GM12875 (cell line): ENCODE measurements at regions not wholly inside any gene's neighbourhood (a gene's known extent, or its start where the extent isn't known, plus 50 kb on each side); places are given as distances from the start of the nearest gene placed in this dataset.

Source experiments
- H3K4me3 ChIP-seq: one replicate; pipeline ENCODE4 v1.5.1; 2011; ENCODE audit warnings: low read depth, low read length, control low read depth
- TF ChIP-seq, protein P1 (sequence below): IDR thresholded peaks from 2 replicates; pipeline ENCODE4 v1.5.1; 2011; ENCODE audit warnings: low read depth, mild to moderate bottlenecking, control low read depth, inconsistent platforms, low read length, moderate library complexity, borderline replicate concordance; ENCODE audit not compliant: insufficient read depth

DNA sequence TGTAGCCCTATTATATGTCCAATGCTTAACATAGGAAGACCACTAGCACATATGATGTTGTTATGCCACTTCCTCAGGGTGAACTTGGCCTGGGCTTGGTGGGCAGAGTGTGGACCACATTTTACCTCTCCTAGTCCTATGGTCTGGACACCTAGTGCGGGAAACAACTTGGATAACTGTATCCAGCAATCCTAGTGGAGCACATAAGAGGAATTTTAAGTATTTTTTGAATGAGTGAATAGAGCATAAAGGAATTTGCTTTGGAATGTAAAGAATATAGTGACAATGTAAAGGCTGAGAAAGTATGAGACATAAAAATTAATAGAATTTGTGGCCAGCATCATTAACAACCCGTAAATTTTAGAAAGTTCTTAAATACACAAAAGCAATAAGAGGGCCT is 528.9 kb downstream of the IGSF11 start:
- no peak overlapping the region for H3K4me3 ChIP-seq
- TF ChIP-seq, protein P1, sequence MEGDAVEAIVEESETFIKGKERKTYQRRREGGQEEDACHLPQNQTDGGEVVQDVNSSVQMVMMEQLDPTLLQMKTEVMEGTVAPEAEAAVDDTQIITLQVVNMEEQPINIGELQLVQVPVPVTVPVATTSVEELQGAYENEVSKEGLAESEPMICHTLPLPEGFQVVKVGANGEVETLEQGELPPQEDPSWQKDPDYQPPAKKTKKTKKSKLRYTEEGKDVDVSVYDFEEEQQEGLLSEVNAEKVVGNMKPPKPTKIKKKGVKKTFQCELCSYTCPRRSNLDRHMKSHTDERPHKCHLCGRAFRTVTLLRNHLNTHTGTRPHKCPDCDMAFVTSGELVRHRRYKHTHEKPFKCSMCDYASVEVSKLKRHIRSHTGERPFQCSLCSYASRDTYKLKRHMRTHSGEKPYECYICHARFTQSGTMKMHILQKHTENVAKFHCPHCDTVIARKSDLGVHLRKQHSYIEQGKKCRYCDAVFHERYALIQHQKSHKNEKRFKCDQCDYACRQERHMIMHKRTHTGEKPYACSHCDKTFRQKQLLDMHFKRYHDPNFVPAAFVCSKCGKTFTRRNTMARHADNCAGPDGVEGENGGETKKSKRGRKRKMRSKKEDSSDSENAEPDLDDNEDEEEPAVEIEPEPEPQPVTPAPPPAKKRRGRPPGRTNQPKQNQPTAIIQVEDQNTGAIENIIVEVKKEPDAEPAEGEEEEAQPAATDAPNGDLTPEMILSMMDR = no peak

DNA sequence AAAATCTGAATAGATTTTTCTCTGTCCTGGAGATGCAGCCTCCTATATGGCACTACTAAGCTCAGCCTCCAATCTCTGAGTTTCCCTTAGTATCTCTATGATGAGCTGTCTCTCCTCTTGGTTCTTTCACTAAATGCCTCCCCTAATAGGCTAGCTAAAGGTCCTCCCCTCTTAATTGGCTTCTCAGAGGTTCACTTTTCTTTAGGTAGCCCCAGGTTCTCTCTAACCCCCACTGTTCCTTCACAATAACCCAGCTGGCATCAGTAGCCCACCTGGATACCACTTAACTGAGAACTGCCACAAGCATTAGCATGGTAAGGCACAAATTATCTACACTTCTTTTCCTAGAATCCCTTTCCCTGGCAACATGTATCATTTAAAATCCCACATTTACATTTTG is 523.2 kb downstream of the IGSF11 start:
- TF ChIP-seq, protein P1 = no peak
- H3K4me3 ChIP-seq = no peak overlapping the region

DNA sequence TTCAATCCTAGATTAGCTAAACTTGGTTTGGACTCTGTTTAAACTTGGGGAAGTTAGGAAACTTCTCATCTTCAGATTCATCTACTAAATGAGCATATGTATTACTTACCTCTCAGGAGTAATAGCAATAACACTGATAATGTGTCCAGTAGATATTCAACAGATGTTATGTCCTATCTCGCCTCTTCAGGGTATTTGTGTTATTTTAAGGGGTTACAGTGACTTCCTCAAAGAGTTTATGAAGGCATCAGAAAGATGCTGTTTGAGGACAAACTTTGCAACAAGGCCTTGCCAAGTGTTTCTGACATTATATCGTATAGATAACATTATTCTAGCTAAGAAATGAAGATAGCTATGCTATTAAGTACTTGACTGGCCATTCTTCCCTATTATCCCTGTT is 522.3 kb downstream of the IGSF11 start:
- TF ChIP-seq, protein P1 = no peak
- no peak overlapping the region for H3K4me3 ChIP-seq

- TF ChIP-seq, protein P1 = no peak
- no peak overlapping the region for H3K4me3 ChIP-seq
Measured at GRCh38 chr3:118525077-118525476, 509.6 kb downstream of the IGSF11 start.

DNA sequence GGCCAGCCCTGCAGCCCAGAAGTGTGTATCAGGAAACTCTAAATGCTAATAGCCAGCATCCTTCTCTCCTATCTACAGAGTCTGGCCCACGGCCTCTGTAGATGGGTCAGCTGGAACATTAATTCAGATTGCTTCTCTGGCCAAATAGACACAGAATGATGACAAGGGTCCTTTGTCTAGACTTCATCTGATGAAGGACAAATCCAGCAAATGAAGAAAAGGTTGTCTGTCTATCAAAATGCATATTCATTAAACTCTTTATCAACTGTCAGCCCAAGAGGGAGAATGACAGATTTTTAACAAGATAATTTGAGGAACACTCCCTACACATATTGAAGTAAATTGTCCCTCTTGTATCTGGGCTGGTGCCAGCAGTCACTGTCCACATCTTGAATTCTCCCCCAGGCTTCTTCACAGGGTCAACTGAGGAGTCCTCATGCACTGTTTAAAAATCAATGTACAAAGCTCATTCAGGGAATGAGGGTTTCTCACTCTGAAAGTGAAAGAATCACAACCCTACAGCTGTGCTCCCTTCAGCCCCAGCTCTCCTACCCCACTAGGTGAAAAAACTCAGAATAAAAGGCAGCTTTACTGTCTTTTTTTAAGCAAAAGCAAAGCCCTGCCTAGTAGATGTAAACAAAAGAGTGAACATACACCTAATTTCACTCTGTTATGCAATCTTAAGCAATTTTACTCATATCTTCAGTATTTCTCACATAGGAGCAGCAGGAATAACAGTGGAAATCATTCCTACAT is 507.7 kb downstream of the IGSF11 start:
- H3K4me3 ChIP-seq = no peak overlapping the region
- TF ChIP-seq, protein P1 = no peak

DNA sequence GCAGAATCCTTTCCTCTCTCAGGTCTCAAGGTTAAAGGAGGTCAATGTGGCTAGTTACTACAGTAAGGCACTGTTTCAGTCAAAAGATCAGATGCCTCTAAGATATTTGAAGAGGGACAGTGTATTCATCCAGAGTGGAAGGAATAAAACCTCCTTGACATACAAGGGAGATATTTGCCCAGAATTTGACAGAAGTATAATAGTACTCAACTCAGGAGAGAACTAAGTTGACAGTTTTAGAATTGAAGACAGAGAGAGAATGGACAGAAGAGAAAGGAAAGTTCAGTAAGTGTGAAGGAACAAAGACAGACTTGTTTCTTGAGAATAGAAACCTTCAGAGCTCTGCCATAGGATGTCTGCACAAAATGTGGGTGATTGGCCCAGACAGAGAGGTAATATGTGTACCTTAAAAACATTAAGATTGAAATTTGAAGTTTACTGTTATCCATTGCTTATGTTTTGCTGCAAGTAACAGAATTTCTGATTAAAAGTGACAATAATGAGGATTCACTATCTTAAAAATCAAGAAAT is 507.1 kb downstream of the IGSF11 start:
- H3K4me3 ChIP-seq = no peak overlapping the region
- TF ChIP-seq, protein P1 = no peak

- no peak overlapping the region for H3K4me3 ChIP-seq
- TF ChIP-seq, protein P1 = no peak
Measured at GRCh38 chr3:118529554-118529953, 505.1 kb downstream of the IGSF11 start.
